ENCODE measurements at regions not wholly inside any gene's neighbourhood (a gene's known extent, or its start where the extent isn't known, plus 50 kb on each side); places are given as distances from the start of the nearest gene placed in this dataset.

DNA sequence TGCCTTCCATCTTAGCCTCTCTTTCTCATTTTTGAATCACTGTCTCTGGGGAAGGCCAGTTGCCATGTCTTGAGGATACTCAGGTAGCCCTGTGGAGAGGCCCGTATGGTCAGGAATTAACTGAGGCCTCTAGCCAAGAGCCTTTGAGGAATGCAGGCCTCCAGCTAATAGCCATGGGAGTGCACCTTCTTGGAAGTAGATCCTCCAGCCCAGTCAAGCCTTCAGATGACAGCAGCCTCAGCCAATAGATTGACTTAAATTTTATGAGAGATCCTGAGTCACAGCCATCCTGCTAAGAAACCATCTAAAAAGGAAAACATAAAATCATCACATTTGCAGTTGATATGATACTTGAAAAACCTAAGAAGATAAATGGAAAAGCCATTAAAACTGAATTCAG, 112.5 kb upstream of the BNIP2 start:
- TF ChIP-seq CREB1 (IDR thresholded peaks at IDR 0.05; ENCODE audit: low read depth), result no peak
- no peak for TF ChIP-seq YY1 (IDR thresholded peaks at IDR 0.05; ENCODE audit: low read depth)
- TF ChIP-seq, protein P1, sequence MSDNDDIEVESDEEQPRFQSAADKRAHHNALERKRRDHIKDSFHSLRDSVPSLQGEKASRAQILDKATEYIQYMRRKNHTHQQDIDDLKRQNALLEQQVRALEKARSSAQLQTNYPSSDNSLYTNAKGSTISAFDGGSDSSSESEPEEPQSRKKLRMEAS (IDR thresholded peaks at IDR 0.05), result no peak
- TF ChIP-seq EP300 (IDR thresholded peaks at IDR 0.05; ENCODE audit: borderline replicate concordance), result no peak
- no peak for TF ChIP-seq RAD21 (IDR thresholded peaks at IDR 0.05; ENCODE audit: low read depth)
- TF ChIP-seq, protein P2, sequence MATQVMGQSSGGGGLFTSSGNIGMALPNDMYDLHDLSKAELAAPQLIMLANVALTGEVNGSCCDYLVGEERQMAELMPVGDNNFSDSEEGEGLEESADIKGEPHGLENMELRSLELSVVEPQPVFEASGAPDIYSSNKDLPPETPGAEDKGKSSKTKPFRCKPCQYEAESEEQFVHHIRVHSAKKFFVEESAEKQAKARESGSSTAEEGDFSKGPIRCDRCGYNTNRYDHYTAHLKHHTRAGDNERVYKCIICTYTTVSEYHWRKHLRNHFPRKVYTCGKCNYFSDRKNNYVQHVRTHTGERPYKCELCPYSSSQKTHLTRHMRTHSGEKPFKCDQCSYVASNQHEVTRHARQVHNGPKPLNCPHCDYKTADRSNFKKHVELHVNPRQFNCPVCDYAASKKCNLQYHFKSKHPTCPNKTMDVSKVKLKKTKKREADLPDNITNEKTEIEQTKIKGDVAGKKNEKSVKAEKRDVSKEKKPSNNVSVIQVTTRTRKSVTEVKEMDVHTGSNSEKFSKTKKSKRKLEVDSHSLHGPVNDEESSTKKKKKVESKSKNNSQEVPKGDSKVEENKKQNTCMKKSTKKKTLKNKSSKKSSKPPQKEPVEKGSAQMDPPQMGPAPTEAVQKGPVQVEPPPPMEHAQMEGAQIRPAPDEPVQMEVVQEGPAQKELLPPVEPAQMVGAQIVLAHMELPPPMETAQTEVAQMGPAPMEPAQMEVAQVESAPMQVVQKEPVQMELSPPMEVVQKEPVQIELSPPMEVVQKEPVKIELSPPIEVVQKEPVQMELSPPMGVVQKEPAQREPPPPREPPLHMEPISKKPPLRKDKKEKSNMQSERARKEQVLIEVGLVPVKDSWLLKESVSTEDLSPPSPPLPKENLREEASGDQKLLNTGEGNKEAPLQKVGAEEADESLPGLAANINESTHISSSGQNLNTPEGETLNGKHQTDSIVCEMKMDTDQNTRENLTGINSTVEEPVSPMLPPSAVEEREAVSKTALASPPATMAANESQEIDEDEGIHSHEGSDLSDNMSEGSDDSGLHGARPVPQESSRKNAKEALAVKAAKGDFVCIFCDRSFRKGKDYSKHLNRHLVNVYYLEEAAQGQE (IDR thresholded peaks at IDR 0.05; ENCODE audit: low read depth), result no peak

DNA sequence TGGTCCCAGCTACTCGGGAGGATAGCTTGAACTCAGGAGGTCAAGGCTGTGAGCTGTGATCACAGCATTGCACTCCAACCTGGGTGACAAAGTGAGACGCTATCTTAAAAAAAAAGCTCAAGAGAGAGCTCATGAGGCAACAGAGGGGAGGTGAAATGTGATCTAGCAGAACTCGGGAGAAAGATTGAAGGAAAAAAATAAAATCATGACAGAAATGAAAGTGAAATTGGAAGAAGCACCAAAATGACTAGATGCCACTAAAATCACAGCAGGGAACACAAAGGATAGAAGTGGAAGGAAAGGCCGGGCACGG, 109.4 kb upstream of the BNIP2 start:
- TF ChIP-seq TAF1 (IDR thresholded peaks at IDR 0.05; ENCODE audit: low read depth) (no peak), EP300 (IDR thresholded peaks at IDR 0.05; ENCODE audit: borderline replicate concordance) (no peak), YY1 (IDR thresholded peaks at IDR 0.05; ENCODE audit: low read depth) (no peak), FOXM1 (IDR thresholded peaks at IDR 0.05; ENCODE audit: borderline replicate concordance, low read depth) (no peak), NFIC (IDR thresholded peaks at IDR 0.05) (no peak), EGR1 (IDR thresholded peaks at IDR 0.05) (no peak), TEAD4 (IDR thresholded peaks at IDR 0.05) (no peak), TCF12 (IDR thresholded peaks at IDR 0.05; ENCODE audit: low read depth) (no peak), CEBPB (IDR thresholded peaks at IDR 0.05) (no peak), CREB1 (IDR thresholded peaks at IDR 0.05; ENCODE audit: low read depth) (no peak)
- TF ChIP-seq, protein P2 (IDR thresholded peaks at IDR 0.05; ENCODE audit: low read depth), result no peak
- TF ChIP-seq, protein P3, sequence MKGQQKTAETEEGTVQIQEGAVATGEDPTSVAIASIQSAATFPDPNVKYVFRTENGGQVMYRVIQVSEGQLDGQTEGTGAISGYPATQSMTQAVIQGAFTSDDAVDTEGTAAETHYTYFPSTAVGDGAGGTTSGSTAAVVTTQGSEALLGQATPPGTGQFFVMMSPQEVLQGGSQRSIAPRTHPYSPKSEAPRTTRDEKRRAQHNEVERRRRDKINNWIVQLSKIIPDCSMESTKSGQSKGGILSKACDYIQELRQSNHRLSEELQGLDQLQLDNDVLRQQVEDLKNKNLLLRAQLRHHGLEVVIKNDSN (IDR thresholded peaks at IDR 0.05), result no peak
- TF ChIP-seq, protein P1 (IDR thresholded peaks at IDR 0.05), result no peak

DNA sequence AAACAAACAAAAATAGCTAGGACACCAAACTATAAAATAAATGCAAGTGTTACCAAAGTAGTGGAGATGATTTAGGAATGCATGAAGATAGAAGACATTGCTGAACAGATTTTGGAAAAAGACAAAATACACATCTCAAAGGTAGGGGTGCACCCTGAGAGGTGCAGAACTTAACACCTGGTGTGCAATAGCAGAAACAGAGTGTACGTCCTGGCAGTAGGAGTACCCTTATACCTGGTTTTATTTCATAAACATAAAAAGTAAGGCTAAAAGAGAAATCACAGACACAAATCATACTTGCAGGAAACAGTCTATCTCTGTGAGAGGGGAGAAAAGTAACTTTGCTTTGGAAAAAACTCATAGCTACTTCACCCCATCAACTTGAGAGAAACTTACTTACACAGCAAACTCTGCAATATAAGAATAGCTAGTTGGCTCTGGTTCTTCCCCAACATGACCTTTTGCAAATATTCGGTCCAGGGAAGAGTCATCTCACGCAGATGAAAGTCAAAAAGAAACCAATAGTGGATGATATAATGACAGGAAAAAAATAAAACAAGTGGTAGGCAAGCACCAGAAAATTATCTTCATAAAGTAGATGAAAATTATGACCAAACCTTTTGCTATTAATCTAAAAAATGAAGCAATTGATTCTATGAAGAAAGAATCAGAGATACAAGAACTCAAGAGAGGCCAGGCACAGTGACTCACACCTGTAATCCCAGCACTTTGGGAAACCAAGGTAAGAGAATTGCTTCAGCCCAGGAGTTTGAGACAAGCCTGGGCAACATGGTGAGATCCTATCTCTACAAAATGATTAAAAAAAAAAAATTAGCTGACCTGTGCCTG, 108.9 kb upstream of the BNIP2 start:
- TF ChIP-seq TEAD4 (IDR thresholded peaks at IDR 0.05), result no peak
- TF ChIP-seq TCF12 (IDR thresholded peaks at IDR 0.05; ENCODE audit: low read depth), result no peak
- TF ChIP-seq, protein P2 (IDR thresholded peaks at IDR 0.05; ENCODE audit: low read depth), result no peak
- TF ChIP-seq CEBPB (IDR thresholded peaks at IDR 0.05), result no peak
- TF ChIP-seq, protein P1 (IDR thresholded peaks at IDR 0.05), result no peak
- TF ChIP-seq, protein P3 (IDR thresholded peaks at IDR 0.05), result no peak
- TF ChIP-seq EP300 (IDR thresholded peaks at IDR 0.05; ENCODE audit: borderline replicate concordance), result no peak
- TF ChIP-seq EGR1 (IDR thresholded peaks at IDR 0.05), result no peak
- TF ChIP-seq TAF1 (IDR thresholded peaks at IDR 0.05; ENCODE audit: low read depth), result no peak
- no peak for TF ChIP-seq CREB1 (IDR thresholded peaks at IDR 0.05; ENCODE audit: low read depth)
- no peak for TF ChIP-seq ZBTB7A (IDR thresholded peaks at IDR 0.05; ENCODE audit: low read depth)
- TF ChIP-seq FOXM1 (IDR thresholded peaks at IDR 0.05; ENCODE audit: borderline replicate concordance, low read depth), result no peak
- no peak for TF ChIP-seq YY1 (IDR thresholded peaks at IDR 0.05; ENCODE audit: low read depth)

DNA sequence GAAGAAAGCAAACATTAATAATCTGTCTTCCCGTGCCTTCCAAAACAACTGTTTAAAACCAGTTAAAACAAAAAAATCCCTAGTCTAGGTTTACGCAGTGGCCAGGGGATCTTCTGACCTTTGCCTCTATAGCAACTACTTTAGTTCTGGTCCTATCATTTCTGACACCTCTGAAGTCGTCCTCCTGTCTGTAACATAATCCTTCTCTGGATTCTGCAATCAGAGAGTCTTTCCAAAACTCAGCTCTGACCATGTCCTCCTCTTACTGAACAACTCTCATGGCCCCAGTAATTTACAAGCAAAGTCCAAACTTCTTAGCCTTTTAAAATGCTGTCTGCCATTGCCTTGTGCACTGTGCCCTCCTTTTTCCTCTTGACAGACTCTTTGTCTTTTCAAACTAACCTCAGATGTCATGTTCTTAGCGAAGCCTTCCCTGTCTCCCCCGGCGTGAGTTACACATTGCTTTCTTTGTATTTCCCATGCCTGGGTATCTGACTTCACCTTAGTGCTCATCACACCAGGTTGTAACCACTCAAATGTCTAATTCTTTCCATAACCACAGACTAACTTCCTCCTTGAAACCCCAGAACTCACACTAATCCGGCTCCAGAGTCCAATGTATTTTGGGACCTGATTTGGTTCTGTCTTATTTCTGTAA, 105.2 kb upstream of the BNIP2 start:
- no peak for TF ChIP-seq EP300 (IDR thresholded peaks at IDR 0.05; ENCODE audit: borderline replicate concordance)
- TF ChIP-seq RAD21 (IDR thresholded peaks at IDR 0.05; ENCODE audit: low read depth), result no peak
- no peak for TF ChIP-seq FOXM1 (IDR thresholded peaks at IDR 0.05; ENCODE audit: borderline replicate concordance, low read depth)
- TF ChIP-seq YY1 (IDR thresholded peaks at IDR 0.05; ENCODE audit: low read depth), result no peak
- TF ChIP-seq, protein P2 (IDR thresholded peaks at IDR 0.05; ENCODE audit: low read depth), result no peak
- TF ChIP-seq ZBTB7A (IDR thresholded peaks at IDR 0.05; ENCODE audit: low read depth), result no peak
- no peak for TF ChIP-seq NFIC (IDR thresholded peaks at IDR 0.05)
- TF ChIP-seq TAF1 (IDR thresholded peaks at IDR 0.05; ENCODE audit: low read depth), result no peak
- TF ChIP-seq, protein P3 (IDR thresholded peaks at IDR 0.05), result no peak
- no peak for TF ChIP-seq EGR1 (IDR thresholded peaks at IDR 0.05)
- no peak for TF ChIP-seq TCF12 (IDR thresholded peaks at IDR 0.05; ENCODE audit: low read depth)
- no peak for TF ChIP-seq CEBPB (IDR thresholded peaks at IDR 0.05)
- no peak for TF ChIP-seq CREB1 (IDR thresholded peaks at IDR 0.05; ENCODE audit: low read depth)
- TF ChIP-seq, protein P1 (IDR thresholded peaks at IDR 0.05), result no peak
- no peak for TF ChIP-seq TEAD4 (IDR thresholded peaks at IDR 0.05)

Measured in Ishikawa (cell line).